ENCODE measurements at regions not wholly inside any gene's neighbourhood (a gene's known extent, or its start where the extent isn't known, plus 50 kb on each side); places are given as distances from the start of the nearest gene placed in this dataset.
"Not testable (repeated sequence)": the region's sequence is repeated elsewhere in the genome, so short reads cannot be mapped to it uniquely, and the experiment has no call there.

- not testable (repeated sequence) for H3K4me3 ChIP-seq (ENCODE audit: low read length); H3K79me2 ChIP-seq (ENCODE audit: control insufficient read depth, insufficient read depth, low read length); H2BK15ac ChIP-seq (replicated peaks; ENCODE audit: low read depth); H3K27me3 ChIP-seq (ENCODE audit: insufficient read depth, low read length, poor library complexity); H4K5ac ChIP-seq (ENCODE audit: low read length); H3K79me1 ChIP-seq (ENCODE audit: low read length); H2BK120ac ChIP-seq (ENCODE audit: low read depth, low read length); H3K4me1 ChIP-seq (ENCODE audit: control insufficient read depth, low read depth, low read length); H2AK5ac ChIP-seq (ENCODE audit: low read length); H3K56ac ChIP-seq (ENCODE audit: low read length); H3K9ac ChIP-seq (ENCODE audit: low read length); H3K23ac ChIP-seq (ENCODE audit: low read length); H3K18ac ChIP-seq (ENCODE audit: low read length); H2BK5ac ChIP-seq (ENCODE audit: low read length); H3K36me3 ChIP-seq (ENCODE audit: control insufficient read depth, insufficient read depth, low read length); H3K4ac ChIP-seq (ENCODE audit: low read depth, low read length); H3K4me2 ChIP-seq (ENCODE audit: low read length); H4K8ac ChIP-seq (ENCODE audit: low read depth, low read length); H3K27ac ChIP-seq (ENCODE audit: low read depth, low read length)
- DNase-seq: peak; percentile 0
- WGBS (ENCODE audit: extremely low coverage, insufficient coverage, low lambda C conversion rate): no CpG with 5 or more reads among the region's 16 CpGs
These were observed 156.5 kb upstream of the RIMBP3B start for GRCh38 chr22:21226901-21227693.

DNA sequence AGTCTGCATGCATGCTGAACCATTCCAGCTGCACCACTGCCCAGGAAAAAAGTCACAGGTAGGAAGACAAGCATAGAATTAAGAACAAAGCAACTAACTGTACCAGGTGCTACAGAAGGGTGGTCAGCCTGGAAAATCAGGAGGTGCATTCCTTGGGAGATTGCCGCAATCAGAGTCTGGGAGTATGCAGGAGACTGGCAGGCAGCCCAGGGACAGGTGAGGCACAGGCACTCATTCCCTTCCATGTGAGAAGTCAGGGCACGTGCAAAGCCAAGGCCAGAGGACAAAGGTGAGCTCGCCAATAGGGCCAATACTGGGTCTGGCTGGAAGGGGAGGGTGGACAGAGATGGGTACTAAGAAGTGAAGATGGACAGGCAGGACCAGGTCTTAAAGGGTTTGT, 132.1 kb upstream of the RIMBP3B start:
- H2BK15ac ChIP-seq (replicated peaks; ENCODE audit: low read depth); H2BK5ac ChIP-seq (ENCODE audit: low read length); H3K9ac ChIP-seq (ENCODE audit: low read length); H2BK120ac ChIP-seq (ENCODE audit: low read depth, low read length); H3K79me1 ChIP-seq (ENCODE audit: low read length); H3K4me1 ChIP-seq (ENCODE audit: control insufficient read depth, low read depth, low read length); H2AK5ac ChIP-seq (ENCODE audit: low read length); H3K18ac ChIP-seq (ENCODE audit: low read length); H3K27ac ChIP-seq (ENCODE audit: low read depth, low read length); H4K5ac ChIP-seq (ENCODE audit: low read length); H3K27me3 ChIP-seq (ENCODE audit: insufficient read depth, low read length, poor library complexity); H3K4me2 ChIP-seq (ENCODE audit: low read length); H3K23ac ChIP-seq (ENCODE audit: low read length); H3K4me3 ChIP-seq (ENCODE audit: low read length); H3K4ac ChIP-seq (ENCODE audit: low read depth, low read length); DNase-seq; H3K79me2 ChIP-seq (ENCODE audit: control insufficient read depth, insufficient read depth, low read length); H4K8ac ChIP-seq (ENCODE audit: low read depth, low read length); H3K56ac ChIP-seq (ENCODE audit: low read length); H3K36me3 ChIP-seq (ENCODE audit: control insufficient read depth, insufficient read depth, low read length): not testable (repeated sequence)
- no CpG with 5 or more reads among the region's 3 CpGs for WGBS (ENCODE audit: extremely low coverage, insufficient coverage, low lambda C conversion rate)

DNA sequence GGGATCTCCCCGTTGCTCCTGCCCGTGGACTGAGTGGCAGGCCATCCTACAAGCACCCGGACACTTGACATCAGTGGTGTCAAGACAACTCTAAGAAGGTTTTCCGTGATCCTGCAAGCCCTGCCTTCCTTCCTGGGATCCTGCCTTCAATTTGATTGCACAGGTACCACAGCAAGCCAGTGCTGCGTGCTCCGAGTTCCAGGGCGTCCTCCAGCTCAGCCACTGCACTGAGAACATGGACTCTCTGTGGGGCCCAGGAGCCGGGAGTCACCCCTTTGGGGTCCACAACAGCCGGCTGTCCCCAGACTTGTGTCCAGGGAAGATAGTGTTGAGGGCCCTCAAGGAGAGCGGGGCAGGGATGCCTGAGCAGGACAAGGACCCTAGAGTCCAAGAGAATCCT, 100.9 kb upstream of the RIMBP3B start:
- not testable (repeated sequence) for H2AK5ac ChIP-seq (ENCODE audit: low read length); H3K4me2 ChIP-seq (ENCODE audit: low read length); H2BK15ac ChIP-seq (replicated peaks; ENCODE audit: low read depth); DNase-seq; H3K4me3 ChIP-seq (ENCODE audit: low read length); H3K36me3 ChIP-seq (ENCODE audit: control insufficient read depth, insufficient read depth, low read length); H4K5ac ChIP-seq (ENCODE audit: low read length); H3K79me1 ChIP-seq (ENCODE audit: low read length); H3K9ac ChIP-seq (ENCODE audit: low read length); H3K56ac ChIP-seq (ENCODE audit: low read length); H3K27me3 ChIP-seq (ENCODE audit: insufficient read depth, low read length, poor library complexity); H3K79me2 ChIP-seq (ENCODE audit: control insufficient read depth, insufficient read depth, low read length); H2BK5ac ChIP-seq (ENCODE audit: low read length); H3K4me1 ChIP-seq (ENCODE audit: control insufficient read depth, low read depth, low read length); H3K27ac ChIP-seq (ENCODE audit: low read depth, low read length); H3K4ac ChIP-seq (ENCODE audit: low read depth, low read length); H3K18ac ChIP-seq (ENCODE audit: low read length); H2BK120ac ChIP-seq (ENCODE audit: low read depth, low read length); H3K23ac ChIP-seq (ENCODE audit: low read length); H4K8ac ChIP-seq (ENCODE audit: low read depth, low read length)
- no CpG with 5 or more reads among the region's 10 CpGs for WGBS (ENCODE audit: extremely low coverage, insufficient coverage, low lambda C conversion rate)

DNA sequence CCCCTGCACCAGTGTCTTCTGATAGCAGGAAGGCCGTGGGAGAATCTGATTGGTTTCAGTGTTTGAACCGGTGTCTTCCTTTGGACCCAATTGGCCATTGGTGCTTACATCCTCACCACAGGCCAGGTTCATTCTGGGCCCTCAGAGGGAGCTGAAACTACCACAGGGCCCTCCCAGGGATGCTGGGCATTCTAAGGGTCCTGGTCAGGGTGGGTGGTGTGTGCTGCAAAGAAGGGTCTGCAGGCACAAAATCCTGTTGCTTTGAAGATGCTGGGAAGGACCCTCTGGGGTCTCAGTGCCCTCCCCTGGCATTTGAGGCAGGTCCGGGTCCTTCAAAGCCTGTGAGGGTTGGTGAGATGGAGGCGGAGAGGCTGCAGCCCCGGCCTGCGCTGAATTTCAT, 89.8 kb upstream of the RIMBP3B start:
- H3K4ac ChIP-seq (ENCODE audit: low read depth, low read length); H2AK5ac ChIP-seq (ENCODE audit: low read length); H3K4me1 ChIP-seq (ENCODE audit: control insufficient read depth, low read depth, low read length); H3K23ac ChIP-seq (ENCODE audit: low read length); H2BK15ac ChIP-seq (replicated peaks; ENCODE audit: low read depth); H3K4me3 ChIP-seq (ENCODE audit: low read length); H3K36me3 ChIP-seq (ENCODE audit: control insufficient read depth, insufficient read depth, low read length); H3K27ac ChIP-seq (ENCODE audit: low read depth, low read length); H2BK120ac ChIP-seq (ENCODE audit: low read depth, low read length); H2BK5ac ChIP-seq (ENCODE audit: low read length); H4K5ac ChIP-seq (ENCODE audit: low read length); H3K18ac ChIP-seq (ENCODE audit: low read length); H3K56ac ChIP-seq (ENCODE audit: low read length); H3K79me2 ChIP-seq (ENCODE audit: control insufficient read depth, insufficient read depth, low read length); H3K4me2 ChIP-seq (ENCODE audit: low read length); H3K79me1 ChIP-seq (ENCODE audit: low read length); H3K9ac ChIP-seq (ENCODE audit: low read length); H3K27me3 ChIP-seq (ENCODE audit: insufficient read depth, low read length, poor library complexity); H4K8ac ChIP-seq (ENCODE audit: low read depth, low read length); DNase-seq: not testable (repeated sequence)
- no CpG with 5 or more reads among the region's 6 CpGs for WGBS (ENCODE audit: extremely low coverage, insufficient coverage, low lambda C conversion rate)

GRCh38 chr22:21327629-21328028, 55.9 kb upstream of the RIMBP3B start:
- not testable (repeated sequence) for H3K23ac ChIP-seq (ENCODE audit: low read length); H3K9ac ChIP-seq (ENCODE audit: low read length); H3K4me3 ChIP-seq (ENCODE audit: low read length); H3K4ac ChIP-seq (ENCODE audit: low read depth, low read length); H3K4me1 ChIP-seq (ENCODE audit: control insufficient read depth, low read depth, low read length); H3K18ac ChIP-seq (ENCODE audit: low read length); DNase-seq; H3K27ac ChIP-seq (ENCODE audit: low read depth, low read length); H3K4me2 ChIP-seq (ENCODE audit: low read length); H4K8ac ChIP-seq (ENCODE audit: low read depth, low read length); H3K79me1 ChIP-seq (ENCODE audit: low read length); H3K36me3 ChIP-seq (ENCODE audit: control insufficient read depth, insufficient read depth, low read length); H2BK15ac ChIP-seq (replicated peaks; ENCODE audit: low read depth); H4K5ac ChIP-seq (ENCODE audit: low read length); H3K56ac ChIP-seq (ENCODE audit: low read length); H3K79me2 ChIP-seq (ENCODE audit: control insufficient read depth, insufficient read depth, low read length); H3K27me3 ChIP-seq (ENCODE audit: insufficient read depth, low read length, poor library complexity); H2BK5ac ChIP-seq (ENCODE audit: low read length); H2BK120ac ChIP-seq (ENCODE audit: low read depth, low read length); H2AK5ac ChIP-seq (ENCODE audit: low read length)
- WGBS (ENCODE audit: extremely low coverage, insufficient coverage, low lambda C conversion rate): 100% methylated on average over 1 of the region's 7 CpGs

Measured in mesendoderm (in vitro differentiated cells).